LNCAP (cell line): ENCODE measurements at regions not wholly inside any gene's neighbourhood (a gene's known extent, or its start where the extent isn't known, plus 50 kb on each side); places are given as distances from the start of the nearest gene placed in this dataset.

Experiments used
- CTCF ChIP-seq: fragments of 450-650 bp; IDR thresholded peaks from 2 replicates; pipeline ENCODE4 v1.5.1; 2017; ENCODE audit warnings: mild to moderate bottlenecking

- no peak for TF ChIP-seq CTCF
Observed at GRCh38 chr5:89449392-89450148, 566.6 kb upstream of the MEF2C start.

GRCh38 chr5:89447027-89447426 lies 564.0 kb upstream of the MEF2C start:
- TF ChIP-seq CTCF = no peak

- no peak for TF ChIP-seq CTCF
Observed at GRCh38 chr5:89445106-89445745, 562.2 kb upstream of the MEF2C start.

- no peak for TF ChIP-seq CTCF
Observed at GRCh38 chr5:89444088-89444487, 561.1 kb upstream of the MEF2C start.

- no peak for TF ChIP-seq CTCF
Observed at GRCh38 chr5:89443508-89443907, 560.5 kb upstream of the MEF2C start.

GRCh38 chr5:89441965-89442364 lies 559.0 kb upstream of the MEF2C start:
- TF ChIP-seq CTCF = no peak

GRCh38 chr5:89440670-89441069 lies 557.7 kb upstream of the MEF2C start:
- no peak for TF ChIP-seq CTCF
